Heart left ventricle (tissue), 13 donors: ENCODE measurements at regions not wholly inside any gene's neighbourhood (a gene's known extent, or its start where the extent isn't known, plus 50 kb on each side); places are given as distances from the start of the nearest gene placed in this dataset.

Experiments
- POLR2A ChIP-seq, 2 donors: fragments of 450-650 bp; IDR thresholded peaks; one replicate each; pipeline ENCODE4 v1.6.1; 2017; ENCODE audit warnings: antibody characterized with exemption in 2 of 2, mild to moderate bottlenecking in 2 of 2, moderate library complexity in 2 of 2
- TF ChIP-seq, protein P1 (sequence below), 12 donors: fragments of 200-600 bp; sonication (generic) in 4 of 12; IDR thresholded peaks; one replicate each; pipeline versions ENCODE4 v1.5.0 to v1.8.0; 2018 to 2022; ENCODE audit warnings: antibody characterized with exemption in 12 of 12, mild to moderate bottlenecking in 5 of 12
- donor health status: ischemic (EF 13 %, LVEDD 7.1; RV severe dilation, severe dysfunction).
- donor health status: DM: no; HTN: yes; CAD: no.
- donor health status: DM: no; HTN: no; CAD: no.
- donor health status: ischemic (EF 25% LVEDD 6.9; RV normal size, moderate dysfunction).
- donor health status: ischemic (EF 25% LVEDD 5.7; RV mildly dilated, moderate dysfunction).
- donor health status: ischemic (EF 35%, LVEDD 5.7; RV mildly dilated, moderate dysfunction).
- donor health status: nonischemic (EF 11% LVEDD 7.7; RV severe dilation, severe dysfunction).
- donor health status: DM: yes; HTN: yes; CAD: no.
- donor health status: PGD.
- donor health status: ischemic (EF 29% LVEDD 5.4; RV normal size, mild dysfunction).
- donor health status: nonischemic (EF 23%, LVEDD 6.1; RV moderate dilation, normal function).

DNA sequence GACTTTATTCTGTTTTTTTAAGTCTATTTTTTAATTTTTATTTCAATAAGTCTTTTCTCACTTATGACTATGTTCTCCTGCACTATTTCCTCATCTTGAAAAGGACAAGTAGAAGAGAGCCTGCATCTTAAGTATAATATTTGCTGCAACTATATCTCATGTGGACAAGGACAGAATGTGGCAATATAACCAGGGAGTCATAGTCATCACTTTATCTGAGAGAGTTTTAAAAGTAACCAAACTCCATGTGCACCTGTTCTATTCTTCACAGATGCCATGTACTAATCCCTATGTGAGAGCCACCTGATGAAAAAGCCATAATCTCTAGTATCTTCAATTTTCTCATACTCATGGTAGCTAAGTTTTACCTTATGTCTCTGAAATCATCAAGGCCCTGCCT lies 104.2 kb upstream of the SOX6 start:
- no peak for TF ChIP-seq POLR2A (IDR thresholded peaks at IDR 0.05)
- TF ChIP-seq, protein P1, sequence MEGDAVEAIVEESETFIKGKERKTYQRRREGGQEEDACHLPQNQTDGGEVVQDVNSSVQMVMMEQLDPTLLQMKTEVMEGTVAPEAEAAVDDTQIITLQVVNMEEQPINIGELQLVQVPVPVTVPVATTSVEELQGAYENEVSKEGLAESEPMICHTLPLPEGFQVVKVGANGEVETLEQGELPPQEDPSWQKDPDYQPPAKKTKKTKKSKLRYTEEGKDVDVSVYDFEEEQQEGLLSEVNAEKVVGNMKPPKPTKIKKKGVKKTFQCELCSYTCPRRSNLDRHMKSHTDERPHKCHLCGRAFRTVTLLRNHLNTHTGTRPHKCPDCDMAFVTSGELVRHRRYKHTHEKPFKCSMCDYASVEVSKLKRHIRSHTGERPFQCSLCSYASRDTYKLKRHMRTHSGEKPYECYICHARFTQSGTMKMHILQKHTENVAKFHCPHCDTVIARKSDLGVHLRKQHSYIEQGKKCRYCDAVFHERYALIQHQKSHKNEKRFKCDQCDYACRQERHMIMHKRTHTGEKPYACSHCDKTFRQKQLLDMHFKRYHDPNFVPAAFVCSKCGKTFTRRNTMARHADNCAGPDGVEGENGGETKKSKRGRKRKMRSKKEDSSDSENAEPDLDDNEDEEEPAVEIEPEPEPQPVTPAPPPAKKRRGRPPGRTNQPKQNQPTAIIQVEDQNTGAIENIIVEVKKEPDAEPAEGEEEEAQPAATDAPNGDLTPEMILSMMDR (IDR thresholded peaks at IDR 0.05): no peak
